ENCODE measurements at regions not wholly inside any gene's neighbourhood (a gene's known extent, or its start where the extent isn't known, plus 50 kb on each side); places are given as distances from the start of the nearest gene placed in this dataset.

DNA sequence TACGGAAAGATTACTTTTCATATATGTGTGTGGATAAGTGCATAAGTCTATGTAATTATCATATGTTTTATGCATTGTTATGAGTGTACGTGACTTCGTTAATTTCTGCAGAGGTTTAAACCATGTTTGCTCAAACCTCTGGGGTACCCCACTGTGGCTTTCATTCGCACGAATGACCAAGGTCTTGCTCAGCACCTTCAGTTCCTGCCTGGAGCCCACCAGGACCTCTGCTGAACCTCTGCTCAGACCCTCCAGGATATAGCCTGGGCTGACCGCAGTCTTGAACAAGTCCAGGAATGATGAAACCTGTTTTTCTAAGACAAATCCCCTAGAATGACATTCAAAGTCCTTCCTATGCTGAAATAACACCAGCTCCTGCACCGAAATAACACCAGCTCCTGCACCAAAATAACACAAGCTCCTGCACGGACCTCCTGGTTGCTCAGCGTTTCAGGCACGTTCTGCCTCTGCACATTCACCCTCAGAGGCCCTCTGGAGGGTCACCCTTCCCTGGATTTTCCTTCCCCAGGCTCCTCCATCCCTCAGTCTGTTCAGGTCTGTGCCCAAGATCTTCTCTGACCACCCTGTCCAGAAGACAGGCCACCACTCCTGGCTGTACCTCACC is 99.7 kb upstream of the BOD1 start:
- TF ChIP-seq NR2F1 (CRISPR knock-in tag; IDR thresholded peaks at IDR 0.05): no peak
- TF ChIP-seq MAX (IDR thresholded peaks at IDR 0.05): no peak
- TF ChIP-seq, protein P1, sequence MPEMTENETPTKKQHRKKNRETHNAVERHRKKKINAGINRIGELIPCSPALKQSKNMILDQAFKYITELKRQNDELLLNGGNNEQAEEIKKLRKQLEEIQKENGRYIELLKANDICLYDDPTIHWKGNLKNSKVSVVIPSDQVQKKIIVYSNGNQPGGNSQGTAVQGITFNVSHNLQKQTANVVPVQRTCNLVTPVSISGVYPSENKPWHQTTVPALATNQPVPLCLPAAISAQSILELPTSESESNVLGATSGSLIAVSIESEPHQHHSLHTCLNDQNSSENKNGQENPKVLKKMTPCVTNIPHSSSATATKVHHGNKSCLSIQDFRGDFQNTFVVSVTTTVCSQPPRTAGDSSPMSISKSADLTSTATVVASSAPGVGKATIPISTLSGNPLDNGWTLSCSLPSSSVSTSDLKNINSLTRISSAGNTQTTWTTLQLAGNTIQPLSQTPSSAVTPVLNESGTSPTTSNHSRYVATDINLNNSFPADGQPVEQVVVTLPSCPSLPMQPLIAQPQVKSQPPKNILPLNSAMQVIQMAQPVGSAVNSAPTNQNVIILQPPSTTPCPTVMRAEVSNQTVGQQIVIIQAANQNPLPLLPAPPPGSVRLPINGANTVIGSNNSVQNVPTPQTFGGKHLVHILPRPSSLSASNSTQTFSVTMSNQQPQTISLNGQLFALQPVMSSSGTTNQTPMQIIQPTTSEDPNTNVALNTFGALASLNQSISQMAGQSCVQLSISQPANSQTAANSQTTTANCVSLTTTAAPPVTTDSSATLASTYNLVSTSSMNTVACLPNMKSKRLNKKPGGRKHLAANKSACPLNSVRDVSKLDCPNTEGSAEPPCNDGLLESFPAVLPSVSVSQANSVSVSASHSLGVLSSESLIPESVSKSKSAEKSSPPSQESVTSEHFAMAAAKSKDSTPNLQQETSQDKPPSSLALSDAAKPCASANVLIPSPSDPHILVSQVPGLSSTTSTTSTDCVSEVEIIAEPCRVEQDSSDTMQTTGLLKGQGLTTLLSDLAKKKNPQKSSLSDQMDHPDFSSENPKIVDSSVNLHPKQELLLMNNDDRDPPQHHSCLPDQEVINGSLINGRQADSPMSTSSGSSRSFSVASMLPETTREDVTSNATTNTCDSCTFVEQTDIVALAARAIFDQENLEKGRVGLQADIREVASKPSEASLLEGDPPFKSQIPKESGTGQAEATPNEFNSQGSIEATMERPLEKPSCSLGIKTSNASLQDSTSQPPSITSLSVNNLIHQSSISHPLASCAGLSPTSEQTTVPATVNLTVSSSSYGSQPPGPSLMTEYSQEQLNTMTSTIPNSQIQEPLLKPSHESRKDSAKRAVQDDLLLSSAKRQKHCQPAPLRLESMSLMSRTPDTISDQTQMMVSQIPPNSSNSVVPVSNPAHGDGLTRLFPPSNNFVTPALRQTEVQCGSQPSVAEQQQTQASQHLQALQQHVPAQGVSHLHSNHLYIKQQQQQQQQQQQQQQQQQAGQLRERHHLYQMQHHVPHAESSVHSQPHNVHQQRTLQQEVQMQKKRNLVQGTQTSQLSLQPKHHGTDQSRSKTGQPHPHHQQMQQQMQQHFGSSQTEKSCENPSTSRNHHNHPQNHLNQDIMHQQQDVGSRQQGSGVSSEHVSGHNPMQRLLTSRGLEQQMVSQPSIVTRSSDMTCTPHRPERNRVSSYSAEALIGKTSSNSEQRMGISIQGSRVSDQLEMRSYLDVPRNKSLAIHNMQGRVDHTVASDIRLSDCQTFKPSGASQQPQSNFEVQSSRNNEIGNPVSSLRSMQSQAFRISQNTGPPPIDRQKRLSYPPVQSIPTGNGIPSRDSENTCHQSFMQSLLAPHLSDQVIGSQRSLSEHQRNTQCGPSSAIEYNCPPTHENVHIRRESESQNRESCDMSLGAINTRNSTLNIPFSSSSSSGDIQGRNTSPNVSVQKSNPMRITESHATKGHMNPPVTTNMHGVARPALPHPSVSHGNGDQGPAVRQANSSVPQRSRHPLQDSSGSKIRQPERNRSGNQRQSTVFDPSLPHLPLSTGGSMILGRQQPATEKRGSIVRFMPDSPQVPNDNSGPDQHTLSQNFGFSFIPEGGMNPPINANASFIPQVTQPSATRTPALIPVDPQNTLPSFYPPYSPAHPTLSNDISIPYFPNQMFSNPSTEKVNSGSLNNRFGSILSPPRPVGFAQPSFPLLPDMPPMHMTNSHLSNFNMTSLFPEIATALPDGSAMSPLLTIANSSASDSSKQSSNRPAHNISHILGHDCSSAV (CRISPR knock-in tag; IDR thresholded peaks at IDR 0.05; ENCODE audit: borderline replicate concordance): no peak
- TF ChIP-seq FOXC1 (CRISPR knock-in tag; IDR thresholded peaks at IDR 0.05; ENCODE audit: borderline replicate concordance): no peak

Data from HepG2 (cell line).